Lower lobe of right lung (tissue), 2 donors: ENCODE measurements at regions not wholly inside any gene's neighbourhood (a gene's known extent, or its start where the extent isn't known, plus 50 kb on each side); places are given as distances from the start of the nearest gene placed in this dataset.

Experiments used
- ATAC-seq, 2 donors: fragments of 200-7000 bp; cut with Tn5 transposase; one replicate each; pipeline ENCODE4 v1.9.1; 2020 to 2022; ENCODE audit warnings: mild to moderate bottlenecking in 2 of 2, moderate library complexity in 2 of 2
- DNase-seq: peaks from one replicate; pipeline ENCODE4 v3.0.0-alpha.2; 2020
- H3K27ac ChIP-seq: fragments of 200-600 bp; one replicate; pipeline ENCODE4 v1.8.0; 2022
- H3K27me3 ChIP-seq: fragments of 200-600 bp; one replicate; pipeline ENCODE4 v1.8.0; 2022; ENCODE audit warnings: low read depth
- H3K36me3 ChIP-seq: fragments of 200-600 bp; one replicate; pipeline ENCODE4 v1.8.0; 2022; ENCODE audit warnings: mild to moderate bottlenecking
- H3K4me1 ChIP-seq: fragments of 200-600 bp; one replicate; pipeline ENCODE4 v1.8.0; 2022
- H3K4me3 ChIP-seq: fragments of 200-600 bp; one replicate; pipeline ENCODE4 v1.8.0; 2022; ENCODE audit warnings: mild to moderate bottlenecking
- H3K9me3 ChIP-seq: fragments of 200-600 bp; one replicate; pipeline ENCODE4 v1.8.0; 2022
- intact Hi-C: fragments of 100-400 bp; cut with DNase I; formaldehyde crosslinking; loops from one replicate; pipeline ENCODE4 v1.11.0; 2022
- TF ChIP-seq, protein P1 (sequence below): fragments of 200-600 bp; IDR thresholded peaks from one replicate; pipeline ENCODE4 v1.8.0; 2022; ENCODE audit warnings: antibody characterized with exemption, mild to moderate bottlenecking
- donor health status: DM: no; HTN: yes; CAD: no; lungs with severe emphysema.

DNA sequence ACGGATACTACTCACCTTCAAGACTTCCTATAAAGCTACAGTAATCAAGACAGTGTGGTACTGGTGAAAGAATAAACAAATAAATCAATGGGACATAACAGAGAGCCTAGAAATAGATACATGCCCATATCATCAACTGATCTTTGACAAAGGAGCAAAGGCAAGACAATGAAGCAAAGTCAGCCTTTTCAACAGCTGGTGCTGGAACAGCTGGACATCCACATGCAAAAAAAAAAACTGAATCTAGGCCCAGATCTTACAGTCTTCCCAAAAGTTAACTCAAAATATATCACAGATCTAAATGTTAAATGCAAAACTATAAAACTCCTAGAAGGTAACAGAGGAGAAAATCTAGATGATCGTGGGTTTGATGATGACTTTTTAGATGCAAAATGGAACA is 170.3 kb downstream of the MIS18A start:
- DNase-seq (no peak), ATAC-seq (no peak)
- Histone ChIP-seq H3K27me3 (no peaks in the 10 kb centered on the region), H3K27ac (no peak overlapping the region), H3K36me3 (no peaks in the 10 kb centered on the region), H3K9me3 (no peaks in the 10 kb centered on the region), H3K4me3 (no peak overlapping the region), H3K4me1 (no peaks in the 10 kb centered on the region)
- TF ChIP-seq, protein P1, sequence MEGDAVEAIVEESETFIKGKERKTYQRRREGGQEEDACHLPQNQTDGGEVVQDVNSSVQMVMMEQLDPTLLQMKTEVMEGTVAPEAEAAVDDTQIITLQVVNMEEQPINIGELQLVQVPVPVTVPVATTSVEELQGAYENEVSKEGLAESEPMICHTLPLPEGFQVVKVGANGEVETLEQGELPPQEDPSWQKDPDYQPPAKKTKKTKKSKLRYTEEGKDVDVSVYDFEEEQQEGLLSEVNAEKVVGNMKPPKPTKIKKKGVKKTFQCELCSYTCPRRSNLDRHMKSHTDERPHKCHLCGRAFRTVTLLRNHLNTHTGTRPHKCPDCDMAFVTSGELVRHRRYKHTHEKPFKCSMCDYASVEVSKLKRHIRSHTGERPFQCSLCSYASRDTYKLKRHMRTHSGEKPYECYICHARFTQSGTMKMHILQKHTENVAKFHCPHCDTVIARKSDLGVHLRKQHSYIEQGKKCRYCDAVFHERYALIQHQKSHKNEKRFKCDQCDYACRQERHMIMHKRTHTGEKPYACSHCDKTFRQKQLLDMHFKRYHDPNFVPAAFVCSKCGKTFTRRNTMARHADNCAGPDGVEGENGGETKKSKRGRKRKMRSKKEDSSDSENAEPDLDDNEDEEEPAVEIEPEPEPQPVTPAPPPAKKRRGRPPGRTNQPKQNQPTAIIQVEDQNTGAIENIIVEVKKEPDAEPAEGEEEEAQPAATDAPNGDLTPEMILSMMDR: no peak
- intact Hi-C loops: no loop called here

DNA sequence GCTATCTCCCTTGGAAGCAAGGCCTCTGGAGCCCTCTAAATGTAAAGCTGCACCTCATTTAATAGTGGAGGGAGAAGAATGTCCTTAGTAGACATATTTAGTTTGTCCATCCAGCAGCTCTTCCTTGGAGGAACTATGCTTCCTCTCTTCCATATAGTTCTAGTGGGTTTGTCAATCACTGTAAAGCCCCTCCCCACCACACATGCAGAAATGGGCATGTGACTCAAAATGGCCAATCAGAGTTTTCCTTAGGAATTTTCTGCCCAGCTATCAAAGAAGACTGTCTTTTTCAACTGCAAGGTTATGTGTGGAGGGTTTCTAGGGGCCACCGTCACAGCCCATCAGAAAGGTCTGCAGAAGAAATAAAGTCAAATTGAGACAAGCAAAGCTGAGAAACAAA is 175.5 kb downstream of the MIS18A start:
- Histone ChIP-seq H3K27ac (no peak overlapping the region), H3K27me3 (no peaks in the 10 kb centered on the region), H3K4me1 (no peaks in the 10 kb centered on the region), H3K9me3 (no peaks in the 10 kb centered on the region), H3K4me3 (no peak overlapping the region), H3K36me3 (no peaks in the 10 kb centered on the region)
- ATAC-seq (no peak), DNase-seq (no peak)
- TF ChIP-seq, protein P1: no peak
- intact Hi-C loops: no loop called here

DNA sequence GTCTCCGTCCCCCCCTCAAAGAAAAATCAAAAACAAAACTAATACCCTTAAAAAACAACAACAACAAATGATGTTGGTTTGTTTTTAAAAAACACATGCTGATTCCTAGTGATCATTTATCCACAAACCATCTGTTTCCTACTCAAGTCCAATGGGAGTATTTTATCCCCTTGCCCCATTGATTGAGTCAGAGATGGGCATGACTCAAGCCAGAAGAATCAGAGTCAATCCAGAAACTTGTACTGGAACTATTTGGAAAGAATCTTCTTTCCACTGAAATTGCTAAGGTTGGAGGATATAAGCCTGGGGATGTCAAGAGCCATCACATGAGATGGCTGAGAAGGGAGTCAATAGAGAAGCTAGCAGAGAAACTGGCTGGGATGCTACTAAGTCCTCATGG is 176.4 kb downstream of the MIS18A start:
- Histone ChIP-seq H3K27me3 (no peaks in the 10 kb centered on the region), H3K9me3 (no peaks in the 10 kb centered on the region), H3K4me3 (no peak overlapping the region), H3K36me3 (no peaks in the 10 kb centered on the region), H3K27ac (no peak overlapping the region), H3K4me1 (no peaks in the 10 kb centered on the region)
- DNase-seq (no peak), ATAC-seq (no peak)
- intact Hi-C loops: no loop called here
- TF ChIP-seq, protein P1: no peak

DNA sequence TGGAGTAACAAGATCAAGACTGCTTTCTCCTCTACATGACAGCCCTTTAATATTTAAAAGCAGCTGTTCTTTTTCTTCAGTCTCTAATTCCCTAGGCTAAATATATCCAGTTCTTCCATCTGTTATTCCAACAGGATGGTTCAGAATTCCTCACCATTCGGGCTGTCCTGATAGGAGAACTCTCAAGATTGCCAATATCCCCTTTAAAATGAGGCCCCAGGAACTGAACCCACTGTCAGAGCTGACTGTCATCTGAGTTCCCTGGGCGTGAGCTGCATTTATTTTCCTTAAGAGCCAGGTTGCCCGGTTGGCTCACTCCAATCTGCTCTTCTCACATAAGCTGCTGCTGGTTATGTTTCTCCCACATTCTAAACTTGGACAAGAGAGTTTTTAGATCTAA is 177.6 kb downstream of the MIS18A start:
- intact Hi-C loops: no loop called here

DNA sequence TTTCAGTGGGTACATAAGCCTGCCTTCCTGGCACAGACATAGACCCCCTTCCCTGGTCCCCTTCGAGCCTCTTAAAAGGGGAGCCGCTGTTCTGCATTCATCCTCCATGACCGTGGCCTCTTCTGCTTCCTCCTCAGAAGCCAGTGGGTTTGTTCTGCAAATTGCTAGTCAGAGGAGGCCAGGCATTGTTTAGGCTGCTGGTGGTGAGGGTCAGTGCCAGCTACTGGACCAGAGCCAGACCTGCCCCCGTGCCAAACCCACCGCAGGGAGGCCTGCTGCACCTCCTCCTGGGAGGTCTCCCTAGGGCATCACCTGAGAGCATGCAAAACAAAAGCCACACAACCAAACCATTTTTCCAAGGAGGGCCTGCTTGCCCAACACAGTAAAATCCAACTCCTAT is 178.4 kb downstream of the MIS18A start:
- Histone ChIP-seq H3K4me3 (no peak overlapping the region), H3K4me1 (no peaks in the 10 kb centered on the region), H3K36me3 (no peaks in the 10 kb centered on the region), H3K27ac (no peak overlapping the region), H3K27me3 (no peaks in the 10 kb centered on the region), H3K9me3 (no peaks in the 10 kb centered on the region)
- TF ChIP-seq, protein P1: no peak
- ATAC-seq: no peak
- intact Hi-C loops: no loop called here
- no peak for DNase-seq

More for the DNA sequence above, 177.6 kb downstream of the MIS18A start:
- H3K4me1 ChIP-seq: no peaks in the 10 kb centered on the region
- H3K27me3 ChIP-seq: no peaks in the 10 kb centered on the region
- no peaks in the 10 kb centered on the region for H3K9me3 ChIP-seq
- TF ChIP-seq, protein P1: no peak
- DNase-seq (no peak), ATAC-seq (no peak)
- no peaks in the 10 kb centered on the region for H3K36me3 ChIP-seq
- no peak overlapping the region for H3K27ac ChIP-seq
- no peak overlapping the region for H3K4me3 ChIP-seq

DNA sequence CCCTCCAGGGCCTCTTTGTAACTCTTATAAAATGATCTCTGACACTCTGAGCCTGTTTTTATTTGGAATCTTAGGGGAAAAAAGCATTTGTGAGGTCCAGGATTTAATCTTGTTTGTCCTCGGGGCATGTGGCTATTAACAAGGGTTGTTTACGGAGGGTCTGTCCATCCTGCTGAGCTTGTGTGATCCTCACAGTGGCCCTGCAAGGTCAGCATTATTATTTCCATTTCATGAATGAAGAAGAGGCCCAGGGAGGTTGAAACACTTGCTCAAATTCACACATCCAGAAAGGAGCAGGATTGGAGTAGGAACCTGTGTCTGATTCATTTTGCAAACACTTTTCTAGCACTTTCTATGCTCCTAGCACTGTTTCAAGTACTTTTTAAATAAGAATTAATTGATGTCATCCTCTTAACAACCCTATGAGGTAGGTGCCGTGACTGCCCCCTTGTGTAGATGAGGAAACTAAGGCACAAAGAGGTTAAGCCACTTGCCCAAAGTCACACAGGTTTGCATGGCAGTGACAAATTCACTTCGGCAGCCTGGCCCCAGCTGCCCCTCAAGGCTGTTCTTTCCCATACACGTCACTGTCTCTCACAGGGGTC is 178.9 kb downstream of the MIS18A start:
- no peaks in the 10 kb centered on the region for H3K27me3 ChIP-seq
- no peak for DNase-seq
- peak in 1 of 2 donors; percentile 54 for ATAC-seq
- no peak overlapping the region for H3K4me3 ChIP-seq
- no peaks in the 10 kb centered on the region for H3K9me3 ChIP-seq
- no peak overlapping the region for H3K27ac ChIP-seq
- TF ChIP-seq, protein P1: no peak
- intact Hi-C loops: no loop called here
- H3K4me1 ChIP-seq: no peaks in the 10 kb centered on the region
- H3K36me3 ChIP-seq: no peaks in the 10 kb centered on the region
